NB4 (cell line): ENCODE measurements at regions not wholly inside any gene's neighbourhood (a gene's known extent, or its start where the extent isn't known, plus 50 kb on each side); places are given as distances from the start of the nearest gene placed in this dataset.

Experiments used
- DNase-seq: peaks from one replicate; pipeline ENCODE4 v3.0.0; 2010; ENCODE audit warnings: low read depth
- H3K4me3 ChIP-seq: one replicate; pipeline ENCODE4 v1.5.1; 2011; ENCODE audit warnings: mild to moderate bottlenecking, low read depth, low read length, moderate library complexity
- MYC ChIP-seq: IDR thresholded peaks from 2 replicates; pipeline ENCODE4 v1.6.1; 2011; ENCODE audit warnings: low read depth, low read length
- POLR2A ChIP-seq: IDR thresholded peaks from 2 replicates; pipeline ENCODE4 v1.6.1; 2011; ENCODE audit warnings: mild to moderate bottlenecking; ENCODE audit not compliant: insufficient read length; ENCODE audit errors: extremely low read depth
- TF ChIP-seq, protein P1 (sequence below): IDR thresholded peaks from one replicate; pipeline ENCODE4 v1.5.1; 2012; ENCODE audit warnings: low read depth, low read length
- TF ChIP-seq, protein P2 (sequence below): IDR thresholded peaks from 2 replicates; pipeline ENCODE4 v1.6.1; 2011; ENCODE audit warnings: low read depth, low read length

DNA sequence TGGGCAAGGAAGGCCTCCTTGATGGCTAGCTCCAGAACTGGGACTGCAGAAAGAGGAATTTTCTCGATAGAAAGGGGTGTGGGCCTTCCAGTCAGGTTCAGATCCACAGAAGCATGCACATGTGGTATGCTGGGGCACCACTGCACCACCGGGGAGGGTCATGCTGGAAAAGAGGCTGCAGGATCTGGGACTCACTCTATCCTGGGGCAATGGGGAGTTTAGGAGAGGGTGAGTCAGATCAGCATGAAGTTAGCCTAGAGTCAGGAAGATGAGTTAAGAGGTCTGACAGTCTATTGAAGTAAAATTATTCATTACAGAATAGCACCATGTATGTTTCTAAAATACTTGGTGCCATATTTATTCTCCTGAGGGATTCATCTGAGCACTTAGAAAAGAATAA is 130.2 kb upstream of the TOPAZ1 start:
- no peak overlapping the region for H3K4me3 ChIP-seq
- DNase-seq = no peak
- TF ChIP-seq, protein P1, sequence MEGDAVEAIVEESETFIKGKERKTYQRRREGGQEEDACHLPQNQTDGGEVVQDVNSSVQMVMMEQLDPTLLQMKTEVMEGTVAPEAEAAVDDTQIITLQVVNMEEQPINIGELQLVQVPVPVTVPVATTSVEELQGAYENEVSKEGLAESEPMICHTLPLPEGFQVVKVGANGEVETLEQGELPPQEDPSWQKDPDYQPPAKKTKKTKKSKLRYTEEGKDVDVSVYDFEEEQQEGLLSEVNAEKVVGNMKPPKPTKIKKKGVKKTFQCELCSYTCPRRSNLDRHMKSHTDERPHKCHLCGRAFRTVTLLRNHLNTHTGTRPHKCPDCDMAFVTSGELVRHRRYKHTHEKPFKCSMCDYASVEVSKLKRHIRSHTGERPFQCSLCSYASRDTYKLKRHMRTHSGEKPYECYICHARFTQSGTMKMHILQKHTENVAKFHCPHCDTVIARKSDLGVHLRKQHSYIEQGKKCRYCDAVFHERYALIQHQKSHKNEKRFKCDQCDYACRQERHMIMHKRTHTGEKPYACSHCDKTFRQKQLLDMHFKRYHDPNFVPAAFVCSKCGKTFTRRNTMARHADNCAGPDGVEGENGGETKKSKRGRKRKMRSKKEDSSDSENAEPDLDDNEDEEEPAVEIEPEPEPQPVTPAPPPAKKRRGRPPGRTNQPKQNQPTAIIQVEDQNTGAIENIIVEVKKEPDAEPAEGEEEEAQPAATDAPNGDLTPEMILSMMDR = no peak
- TF ChIP-seq MYC (no peak), POLR2A (no peak)
- TF ChIP-seq, protein P2, sequence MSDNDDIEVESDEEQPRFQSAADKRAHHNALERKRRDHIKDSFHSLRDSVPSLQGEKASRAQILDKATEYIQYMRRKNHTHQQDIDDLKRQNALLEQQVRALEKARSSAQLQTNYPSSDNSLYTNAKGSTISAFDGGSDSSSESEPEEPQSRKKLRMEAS = no peak

DNA sequence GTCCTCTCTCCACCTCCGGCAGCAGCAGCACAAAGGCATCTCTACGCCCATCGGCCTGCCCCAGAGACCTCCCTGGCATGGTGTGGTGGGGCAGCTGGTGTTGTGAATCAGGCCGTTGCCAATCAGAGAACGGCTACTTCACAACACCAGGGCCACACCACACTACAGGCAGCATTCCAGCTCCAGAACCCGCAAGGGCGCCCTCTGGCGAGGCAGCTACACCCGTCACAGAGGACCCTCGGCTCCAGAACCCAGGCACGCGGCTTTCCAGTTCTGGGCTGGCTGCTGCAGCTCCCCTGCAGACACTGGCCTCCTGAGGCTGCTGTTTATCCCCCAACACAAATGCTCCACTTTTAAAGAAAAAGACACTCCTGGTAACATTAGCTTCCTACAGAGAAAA is 127.5 kb upstream of the TOPAZ1 start:
- DNase-seq = peak; percentile 39
- no peak for TF ChIP-seq MYC
- TF ChIP-seq, protein P1 = peak; percentile 66
- H3K4me3 ChIP-seq = no peak overlapping the region

DNA sequence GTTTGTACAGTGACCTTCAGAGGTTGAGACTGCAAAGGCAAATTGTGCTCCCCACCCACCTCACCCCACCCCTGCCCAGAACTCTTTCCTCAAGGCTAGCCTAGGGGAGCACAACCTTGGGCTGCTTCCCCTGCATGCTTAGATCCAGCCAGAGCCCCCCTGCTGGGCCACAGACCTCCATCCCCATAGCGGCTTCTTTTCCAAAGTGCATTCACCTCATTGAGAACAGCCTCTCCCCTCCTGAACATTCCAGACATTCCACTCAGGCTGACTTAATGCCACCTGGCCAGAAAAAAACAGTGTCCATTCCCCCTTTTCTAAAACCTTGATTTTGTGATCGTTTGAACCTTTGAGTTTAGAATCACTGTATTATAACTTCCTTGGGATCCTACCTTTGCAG is 124.4 kb upstream of the TOPAZ1 start:
- TF ChIP-seq POLR2A (no peak), MYC (no peak)
- TF ChIP-seq, protein P1 = no peak
- TF ChIP-seq, protein P2 = no peak
- no peak for DNase-seq

DNA sequence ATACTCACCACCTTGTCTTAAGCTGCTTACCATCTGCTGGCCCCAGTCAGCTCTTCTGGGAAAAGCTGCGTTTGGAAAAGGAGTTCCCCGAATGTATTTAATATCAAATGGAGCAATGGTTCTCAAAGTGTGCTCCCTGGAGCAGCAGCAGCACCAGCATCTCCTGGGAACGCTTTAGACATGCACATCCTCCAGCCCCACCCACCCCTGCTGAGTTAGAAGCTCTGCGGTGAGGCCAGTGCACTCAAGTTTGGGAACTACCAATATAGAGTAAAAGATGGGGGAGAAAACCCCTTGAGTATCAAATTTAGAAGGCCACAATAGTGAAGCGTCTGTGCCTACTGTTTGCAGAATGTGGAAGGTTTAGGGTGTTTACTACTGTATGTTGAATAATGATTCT is 124.0 kb upstream of the TOPAZ1 start:
- H3K4me3 ChIP-seq = no peak overlapping the region
- TF ChIP-seq MYC (no peak), POLR2A (no peak)
- TF ChIP-seq, protein P2 = no peak
- TF ChIP-seq, protein P1 = no peak
- no peak for DNase-seq

More for the DNA sequence above, 124.4 kb upstream of the TOPAZ1 start:
- no peak overlapping the region for H3K4me3 ChIP-seq

DNA sequence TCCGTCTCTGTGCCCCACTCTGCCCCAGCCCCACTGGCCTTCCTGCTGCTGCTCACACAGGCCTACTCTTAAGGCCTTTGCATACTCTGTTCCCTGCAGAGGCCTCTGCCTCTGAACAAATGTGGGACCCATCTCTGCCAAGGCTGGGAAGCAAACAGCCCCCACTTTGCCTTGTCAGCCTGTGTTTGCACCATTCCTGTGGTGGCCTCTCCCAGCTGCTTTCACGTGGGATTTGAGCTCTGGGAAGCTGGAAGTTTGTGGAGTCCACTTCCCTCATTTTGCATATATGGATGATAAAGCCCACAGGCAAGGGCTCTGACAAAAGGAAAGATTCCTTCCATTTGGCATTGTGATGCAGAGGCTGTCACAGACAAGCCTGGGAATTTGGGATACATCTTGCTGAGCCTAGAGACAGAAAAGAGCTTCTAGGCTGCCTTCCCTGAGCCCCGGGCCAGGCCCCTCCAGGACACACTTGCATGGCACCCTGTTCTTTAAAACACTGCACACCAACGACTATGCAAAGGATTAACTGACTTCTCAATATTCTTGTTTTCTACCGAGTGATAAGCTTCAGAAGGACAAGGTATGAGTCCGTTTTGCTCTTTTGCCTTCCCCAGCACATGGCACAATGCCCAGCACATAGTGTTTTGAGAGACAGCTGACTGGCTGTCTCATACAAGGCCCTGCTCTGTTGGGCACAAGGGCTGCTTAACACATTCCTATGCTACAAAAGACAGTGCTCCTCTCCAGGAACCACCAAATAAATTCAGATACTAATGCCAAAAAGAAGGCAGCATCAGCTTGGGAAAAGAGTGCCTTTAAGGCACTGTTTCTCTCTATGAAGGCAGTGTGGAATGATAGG is 120.7 kb upstream of the TOPAZ1 start:
- no peak overlapping the region for H3K4me3 ChIP-seq
- no peak for DNase-seq
- TF ChIP-seq, protein P2 = no peak
- no peak for TF ChIP-seq POLR2A
- no peak for TF ChIP-seq MYC
- TF ChIP-seq, protein P1 = no peak

DNA sequence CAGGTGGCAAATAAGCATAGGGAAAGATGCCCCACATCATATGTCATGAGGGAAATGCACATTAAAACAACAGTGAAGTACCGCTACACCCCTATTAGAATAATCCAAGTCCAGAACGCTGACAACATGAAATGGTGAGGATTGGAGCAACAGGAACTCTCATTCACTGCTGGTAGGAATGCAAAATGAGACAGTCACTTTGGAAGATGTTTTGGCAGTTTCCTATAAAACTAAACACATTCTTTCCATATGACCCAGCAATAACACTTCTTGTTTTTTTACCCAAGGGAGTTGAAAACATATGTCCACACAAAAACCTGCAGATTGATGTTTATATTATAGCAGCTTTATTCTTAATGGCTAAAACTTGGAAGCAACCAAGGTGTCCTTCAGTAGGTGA is 116.4 kb upstream of the TOPAZ1 start:
- H3K4me3 ChIP-seq = no peak overlapping the region
- TF ChIP-seq, protein P1 = no peak
- TF ChIP-seq, protein P2 = no peak
- TF ChIP-seq POLR2A (no peak), MYC (no peak)
- DNase-seq = no peak
